HG02571 (cell line): ENCODE measurements at regions not wholly inside any gene's neighbourhood (a gene's known extent, or its start where the extent isn't known, plus 50 kb on each side); places are given as distances from the start of the nearest gene placed in this dataset.

Experiments
- ATAC-seq: cut with Tn5 transposase; IDR thresholded peaks from one replicate; pipeline ENCODE4 v1.9.1; 2021; ENCODE audit warnings: mild to moderate bottlenecking, moderate library complexity; ENCODE audit not compliant: unreplicated experiment

DNA sequence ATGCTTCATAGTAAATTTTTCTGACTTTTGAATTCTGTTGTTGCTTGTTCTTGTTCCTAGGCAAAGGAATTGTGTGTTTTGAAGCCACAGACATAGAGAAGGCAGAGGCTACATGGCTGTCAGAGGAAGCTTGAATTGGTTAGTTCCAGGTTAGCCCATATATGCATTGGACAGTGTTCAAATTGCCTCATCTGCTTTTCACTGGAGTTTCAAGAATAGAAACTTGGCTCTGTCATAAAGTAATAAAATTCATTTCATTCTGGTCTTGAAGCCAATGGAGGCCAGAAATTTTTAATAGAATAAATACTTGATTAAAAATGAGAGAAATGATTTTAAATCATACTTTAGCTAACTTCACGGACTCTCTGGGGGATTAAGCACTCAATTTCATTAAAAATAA, 178.0 kb downstream of the YIPF5 start:
- ATAC-seq = no peak

GRCh38 chr5:144002876-144003275, 167.6 kb downstream of the YIPF5 start:
- ATAC-seq = no peak

DNA sequence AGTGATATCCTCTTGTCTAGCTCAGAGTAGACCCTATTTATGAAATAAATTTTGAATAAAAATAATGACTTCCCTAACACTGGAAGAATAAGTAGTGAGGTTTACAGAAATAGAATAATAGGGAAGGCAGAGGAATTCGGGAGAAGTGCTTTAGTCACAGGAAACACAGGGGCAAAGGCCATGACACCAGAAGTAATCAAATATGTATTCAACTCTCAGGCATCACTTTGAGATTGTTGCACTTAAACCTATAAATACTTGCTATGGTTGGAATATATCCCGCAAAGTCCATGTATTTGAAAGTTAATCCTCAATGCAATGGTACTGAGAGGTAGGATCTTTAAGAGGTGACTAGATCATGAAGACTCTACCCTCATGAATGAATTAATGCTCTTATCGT, 166.8 kb downstream of the YIPF5 start:
- ATAC-seq = no peak

DNA sequence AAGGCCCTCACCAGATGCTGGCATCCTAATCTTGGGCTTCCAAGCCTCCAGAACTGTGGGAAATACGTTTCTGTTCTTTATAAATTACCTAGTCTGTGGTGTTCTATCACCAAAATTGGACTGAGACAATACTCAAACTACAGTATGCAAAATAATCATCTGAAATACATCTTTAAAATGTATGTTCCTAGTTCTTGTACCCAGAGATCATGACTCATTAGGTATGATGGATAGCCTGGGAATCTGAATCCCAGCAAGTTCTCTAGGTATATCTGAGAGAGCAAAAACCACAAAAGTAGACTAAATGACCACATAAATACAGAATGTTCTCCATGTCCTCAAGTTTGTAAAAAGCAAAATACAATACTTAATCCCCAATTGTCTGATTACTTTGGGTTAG, 166.3 kb downstream of the YIPF5 start:
- ATAC-seq = no peak

- no peak for ATAC-seq
These were observed 165.7 kb downstream of the YIPF5 start for GRCh38 chr5:144004751-144005150.

- no peak for ATAC-seq
These were observed 161.3 kb downstream of the YIPF5 start for GRCh38 chr5:144009116-144009515.

DNA sequence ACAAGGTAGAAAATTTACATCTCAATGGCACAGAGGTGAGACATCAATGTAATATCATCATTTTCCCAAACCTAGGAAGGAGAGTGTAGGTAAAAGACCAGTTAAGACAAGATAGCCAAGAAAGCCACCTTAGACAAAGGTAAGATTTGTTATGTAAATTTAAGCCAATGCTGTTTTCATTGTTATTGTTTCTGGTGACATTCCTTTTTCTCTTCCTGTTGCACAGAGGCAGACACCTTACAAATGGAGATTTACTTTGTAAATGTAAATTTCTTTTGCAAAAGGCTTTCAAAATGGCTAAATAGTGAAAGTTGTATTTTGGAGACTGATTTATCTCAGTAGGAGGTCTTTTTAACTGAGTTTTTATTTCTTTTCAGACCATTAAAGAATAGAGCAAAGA, 159.1 kb downstream of the YIPF5 start:
- no peak for ATAC-seq

- ATAC-seq = no peak
These were observed 156.6 kb downstream of the YIPF5 start for GRCh38 chr5:144013816-144014215.

DNA sequence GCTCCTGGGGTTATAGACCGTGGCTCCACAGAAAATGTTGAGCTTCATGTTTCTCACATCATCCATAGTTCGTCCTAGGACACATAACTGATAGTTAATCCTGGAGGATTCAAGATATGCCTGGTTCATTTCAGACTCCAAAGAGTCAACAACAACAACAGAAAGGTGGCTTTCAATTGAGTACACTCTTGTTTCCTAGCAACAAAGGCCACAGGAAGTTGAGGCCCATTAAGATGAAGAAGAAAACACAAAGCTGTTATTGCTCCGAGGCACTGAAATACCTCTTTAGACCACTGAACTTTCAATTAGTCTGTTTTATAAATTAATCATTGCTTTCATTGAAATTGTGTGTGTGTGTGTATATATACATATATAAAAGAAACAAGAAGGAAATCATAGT, 154.5 kb downstream of the YIPF5 start:
- ATAC-seq = no peak

DNA sequence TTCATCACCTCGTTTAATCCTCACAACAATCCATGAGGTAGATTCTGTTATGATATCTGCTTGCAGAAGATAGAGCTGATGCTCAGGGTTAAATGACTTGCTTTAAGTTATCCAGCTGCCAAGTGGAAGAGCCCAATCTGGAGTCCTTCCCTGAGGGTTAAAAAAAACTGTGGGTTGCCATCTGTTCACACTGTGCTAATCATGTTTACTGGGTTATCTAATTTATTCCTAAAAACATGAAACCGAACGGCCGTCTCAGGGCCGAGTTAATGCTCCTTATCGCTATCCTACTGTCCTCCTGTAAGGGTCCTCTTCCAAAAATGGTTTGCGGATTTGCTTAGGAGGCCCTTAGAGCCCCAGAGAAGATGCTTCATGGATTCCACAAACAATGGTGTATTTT, 153.3 kb downstream of the YIPF5 start:
- no peak for ATAC-seq

- ATAC-seq = no peak
These were observed 152.8 kb downstream of the YIPF5 start for GRCh38 chr5:144017631-144018030.

DNA sequence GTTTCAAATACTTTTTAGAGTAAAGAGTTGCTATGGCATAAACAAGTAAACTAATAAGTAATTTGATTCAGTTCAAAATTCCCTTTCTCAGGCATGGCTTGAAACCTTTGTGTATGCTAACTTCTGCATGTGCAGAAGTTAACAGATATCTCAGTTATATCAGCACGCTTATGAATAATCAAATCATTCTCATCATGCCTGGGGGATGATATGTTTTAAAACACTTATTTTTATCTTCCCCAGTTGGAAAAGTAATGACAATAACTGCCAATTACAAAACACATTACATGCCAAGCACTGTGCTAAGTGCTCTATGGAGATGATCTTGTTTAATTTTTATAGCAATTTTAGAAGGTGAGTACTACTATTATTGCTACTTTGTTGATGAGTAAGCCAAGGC, 146.4 kb downstream of the YIPF5 start:
- ATAC-seq = no peak

GRCh38 chr5:144024545-144024944, 145.9 kb downstream of the YIPF5 start:
- ATAC-seq = no peak

- ATAC-seq = no peak
These were observed 144.2 kb downstream of the YIPF5 start for GRCh38 chr5:144026286-144026685.

DNA sequence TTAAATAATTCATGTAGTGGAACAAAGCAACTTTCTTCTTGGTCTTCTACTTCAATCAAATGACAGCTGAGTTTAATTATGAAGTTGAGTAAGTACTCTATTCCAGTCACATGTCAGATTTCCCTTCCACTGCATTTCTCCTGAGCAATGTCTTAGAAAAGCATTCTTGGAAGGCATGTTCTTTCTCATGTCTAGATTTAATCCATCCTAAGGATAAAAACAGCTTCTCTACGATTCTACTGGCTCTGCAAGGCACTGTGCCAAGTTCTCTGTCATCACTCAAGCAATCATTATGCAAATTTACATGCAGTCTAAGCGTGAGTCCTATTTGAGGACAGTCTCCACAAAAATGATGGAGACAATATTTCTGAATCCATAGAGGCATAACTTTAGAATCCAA, 142.4 kb downstream of the YIPF5 start:
- no peak for ATAC-seq

DNA sequence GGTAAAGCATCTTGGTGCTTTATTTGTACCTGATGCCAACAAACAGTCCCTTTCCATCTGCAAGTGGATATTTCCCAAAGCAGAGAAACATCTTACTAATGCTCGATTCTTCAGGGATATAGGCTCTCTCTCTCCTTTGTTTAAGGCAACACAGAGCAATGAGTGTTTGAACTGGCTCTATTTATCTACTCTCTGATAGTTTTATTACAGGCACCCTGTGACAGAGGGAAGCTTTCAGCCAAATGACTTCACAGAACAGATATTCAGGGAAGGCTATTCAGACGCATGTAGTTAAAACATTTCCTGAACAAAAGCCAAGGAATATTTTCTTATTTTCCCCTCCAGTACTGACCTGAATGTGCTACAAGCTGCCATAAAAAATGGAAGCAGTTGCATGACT, 141.8 kb downstream of the YIPF5 start:
- ATAC-seq = no peak

DNA sequence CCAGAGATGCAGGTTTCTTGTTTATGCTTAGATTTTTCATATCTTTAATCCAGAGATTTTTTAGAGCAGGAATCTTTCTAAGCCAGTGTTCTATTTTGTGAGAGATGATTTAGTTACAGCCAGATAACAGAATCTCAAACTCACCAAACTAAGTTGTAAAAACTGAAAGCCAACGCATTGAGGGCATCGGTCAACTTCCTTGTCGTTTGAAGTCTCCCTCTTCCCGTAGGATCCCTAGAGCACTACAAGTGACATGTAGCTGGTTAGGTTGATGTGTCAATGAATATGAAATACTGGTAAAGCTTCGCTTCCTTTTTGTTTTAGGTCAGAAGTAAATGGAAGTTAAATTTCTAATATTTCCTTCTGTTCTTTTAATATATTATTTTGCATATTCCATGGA, 139.6 kb downstream of the YIPF5 start:
- ATAC-seq = no peak

DNA sequence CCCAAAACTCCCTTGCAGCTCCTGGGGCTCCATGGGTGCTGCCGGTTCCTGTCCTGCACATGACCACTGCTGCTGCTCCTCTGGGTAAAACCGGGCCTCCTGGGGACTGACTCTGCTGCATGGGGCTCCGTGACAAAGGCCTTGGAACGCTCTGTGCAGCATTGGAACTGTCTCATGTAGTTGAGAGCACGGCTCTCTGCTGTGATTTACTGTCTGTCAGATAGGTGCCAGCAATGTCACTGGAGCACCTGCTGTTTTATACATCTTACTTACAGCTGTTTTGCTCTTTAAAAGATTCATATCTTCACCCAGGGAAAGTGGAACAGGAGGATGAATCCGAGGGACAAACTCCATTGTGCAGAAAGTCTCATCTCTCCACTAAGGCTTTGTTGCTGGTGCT, 138.1 kb downstream of the YIPF5 start:
- no peak for ATAC-seq

DNA sequence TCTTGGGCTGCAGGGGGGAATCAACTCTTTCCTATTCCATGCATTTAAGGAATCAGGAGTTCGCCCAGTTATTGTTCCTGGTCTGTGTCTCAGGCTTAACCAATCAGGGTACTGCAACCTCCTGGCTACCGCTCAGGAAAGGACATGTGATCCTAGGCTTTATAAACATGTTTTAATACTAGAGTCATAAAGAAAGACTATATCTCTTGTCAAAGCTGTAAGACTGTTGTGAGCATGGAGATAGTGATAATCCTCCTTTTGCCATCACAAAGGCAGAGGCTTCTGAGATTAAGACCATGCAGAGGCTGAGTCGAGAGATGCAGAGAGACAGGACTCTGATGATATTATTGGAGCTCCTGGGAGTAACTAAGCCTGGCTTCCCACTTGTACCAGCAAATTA, 137.0 kb downstream of the YIPF5 start:
- no peak for ATAC-seq

- ATAC-seq = no peak
These were observed 135.3 kb downstream of the YIPF5 start for GRCh38 chr5:144035046-144035740.

GRCh38 chr5:144036476-144036875, 134.0 kb downstream of the YIPF5 start:
- no peak for ATAC-seq

DNA sequence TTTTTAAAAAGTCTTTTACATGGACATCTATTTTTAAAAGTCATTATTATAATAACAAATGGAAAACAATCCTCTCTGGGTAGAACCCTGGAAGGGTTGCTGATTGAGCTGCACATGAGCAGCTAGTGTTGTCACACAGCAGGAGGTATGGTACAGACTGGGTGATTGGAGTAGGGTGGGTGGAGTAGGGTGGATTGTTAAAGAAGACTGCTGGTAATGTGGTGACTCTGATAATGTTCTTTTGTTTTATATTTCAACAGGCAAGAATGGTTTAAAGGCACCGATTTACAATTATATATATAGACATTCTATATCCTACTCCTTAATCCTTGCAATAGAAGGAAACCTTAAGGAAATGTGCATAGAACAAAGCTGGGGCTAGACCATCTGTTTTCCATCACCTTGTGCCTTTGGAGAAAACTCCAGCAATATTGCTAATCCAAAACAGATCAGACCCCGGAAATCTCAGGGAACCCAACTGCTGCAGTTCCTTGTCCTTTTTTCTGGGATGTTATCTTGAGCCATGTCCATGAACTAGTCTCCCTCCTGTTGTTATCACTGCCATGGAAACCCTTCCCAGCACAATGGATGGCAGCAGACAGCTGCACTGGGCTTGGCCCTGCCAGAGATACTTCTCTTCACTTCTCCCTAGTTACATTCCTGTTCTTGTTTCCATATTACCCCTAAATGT, 129.7 kb downstream of the YIPF5 start:
- no peak for ATAC-seq

DNA sequence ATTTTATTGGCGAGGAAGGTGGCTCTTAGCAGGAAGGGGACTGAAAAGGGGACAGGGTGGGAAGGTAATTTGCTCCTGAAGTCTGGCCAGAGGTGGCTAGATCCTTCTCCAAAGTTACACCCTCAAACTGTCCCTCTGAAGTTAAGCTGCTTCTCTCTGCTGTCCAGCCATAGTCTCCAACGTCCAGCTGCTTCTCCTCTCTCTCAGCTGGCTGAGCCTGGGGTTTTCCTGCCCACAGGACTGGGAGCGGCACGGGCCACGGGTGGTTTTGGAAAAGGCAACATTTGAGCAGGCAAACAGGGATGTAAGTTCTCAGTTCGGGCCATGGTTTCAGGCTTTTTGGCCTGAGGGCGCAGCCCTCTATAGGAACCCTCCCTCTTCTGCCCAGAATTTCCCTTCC, 128.3 kb downstream of the YIPF5 start:
- no peak for ATAC-seq
